ENCODE measurements at regions not wholly inside any gene's neighbourhood (a gene's known extent, or its start where the extent isn't known, plus 50 kb on each side); places are given as distances from the start of the nearest gene placed in this dataset.
"Not testable (repeated sequence)": the region's sequence is repeated elsewhere in the genome, so short reads cannot be mapped to it uniquely, and the experiment has no call there.

- TF ChIP-seq SMAD5 (IDR thresholded peaks at IDR 0.05; ENCODE audit: low read depth); SP1 (IDR thresholded peaks at IDR 0.05; ENCODE audit: low read depth, low read length); E2F4 (IDR thresholded peaks at IDR 0.05; ENCODE audit: low read depth, low read length); GABPA (IDR thresholded peaks at IDR 0.05; ENCODE audit: low read depth); POLR2AphosphoS5 (IDR thresholded peaks at IDR 0.05; ENCODE audit: low read length): not testable (repeated sequence)
Measured at GRCh38 chr2:89224803-89225202, 533.3 kb downstream of the RPIA start.
